ENCODE measurements at regions not wholly inside any gene's neighbourhood (a gene's known extent, or its start where the extent isn't known, plus 50 kb on each side); places are given as distances from the start of the nearest gene placed in this dataset.

- intact Hi-C loops (cut with DNase I): no loop called here
- Histone ChIP-seq H3K9ac (ENCODE audit: low read length in 3 of 3) (no peak overlapping the region), H3K36me3 (ENCODE audit: control insufficient read depth in 2 of 3, insufficient read depth in 3 of 3, low read length in 3 of 3) (no peaks in the 10 kb centered on the region), H3K27ac (ENCODE audit: low read depth in 2 of 2, low read length in 2 of 2) (no peak overlapping the region), H3K4me1 (ENCODE audit: control insufficient read depth in 2 of 3, insufficient read depth in 2 of 3, low read depth in 1 of 3, low read length in 3 of 3) (no peaks in the 10 kb centered on the region), H3K9me3 (ENCODE audit: control insufficient read depth in 2 of 3, insufficient read depth in 1 of 3, low read length in 3 of 3) (no peaks in the 10 kb centered on the region), H3K4me3 (ENCODE audit: low read length in 3 of 3) (no peak overlapping the region), H3K27me3 (ENCODE audit: control insufficient read depth, insufficient read depth, low read length) (no peaks in the 10 kb centered on the region)
- DNase-seq: no peak
- no peak for FAIRE-seq
- TF ChIP-seq CTCF (IDR thresholded peaks at IDR 0.05; ENCODE audit: borderline replicate concordance, extremely low read depth, insufficient read depth): no peak
These were observed 1028.3 kb upstream of the EYS start for GRCh38 chr6:66735106-66735890.

GRCh38 chr6:66731310-66731709 is 1024.3 kb upstream of the EYS start:
- no peaks in the 10 kb centered on the region for H3K27me3 ChIP-seq (ENCODE audit: control insufficient read depth, insufficient read depth, low read length)
- intact Hi-C loops (cut with DNase I): no loop called here
- no peak overlapping the region for H3K27ac ChIP-seq (ENCODE audit: low read depth in 2 of 2, low read length in 2 of 2)
- DNase-seq: no peak
- H3K4me1 ChIP-seq (ENCODE audit: control insufficient read depth in 2 of 3, insufficient read depth in 2 of 3, low read depth in 1 of 3, low read length in 3 of 3): no peaks in the 10 kb centered on the region
- H3K9ac ChIP-seq (ENCODE audit: low read length in 3 of 3): no peak overlapping the region
- H3K9me3 ChIP-seq (ENCODE audit: control insufficient read depth in 2 of 3, insufficient read depth in 1 of 3, low read length in 3 of 3): no peaks in the 10 kb centered on the region
- H3K36me3 ChIP-seq (ENCODE audit: control insufficient read depth in 2 of 3, insufficient read depth in 3 of 3, low read length in 3 of 3): no peaks in the 10 kb centered on the region
- no peak for TF ChIP-seq CTCF (IDR thresholded peaks at IDR 0.05; ENCODE audit: borderline replicate concordance, extremely low read depth, insufficient read depth)
- no peak overlapping the region for H3K4me3 ChIP-seq (ENCODE audit: low read length in 3 of 3)
- FAIRE-seq: no peak

GRCh38 chr6:66725670-66726069 is 1018.6 kb upstream of the EYS start:
- FAIRE-seq (no peak), DNase-seq (no peak)
- Histone ChIP-seq H3K36me3 (ENCODE audit: control insufficient read depth in 2 of 3, insufficient read depth in 3 of 3, low read length in 3 of 3) (no peaks in the 10 kb centered on the region), H3K9ac (ENCODE audit: low read length in 3 of 3) (no peak overlapping the region), H3K27me3 (ENCODE audit: control insufficient read depth, insufficient read depth, low read length) (no peaks in the 10 kb centered on the region), H3K4me3 (ENCODE audit: low read length in 3 of 3) (no peak overlapping the region), H3K9me3 (ENCODE audit: control insufficient read depth in 2 of 3, insufficient read depth in 1 of 3, low read length in 3 of 3) (peaks cover 0 to 2% (median 0%) of the 10 kb centered on the region in 3 donors), H3K27ac (ENCODE audit: low read depth in 2 of 2, low read length in 2 of 2) (no peak overlapping the region), H3K4me1 (ENCODE audit: control insufficient read depth in 2 of 3, insufficient read depth in 2 of 3, low read depth in 1 of 3, low read length in 3 of 3) (no peaks in the 10 kb centered on the region)
- intact Hi-C loops (cut with DNase I): no loop called here
- no peak for TF ChIP-seq CTCF (IDR thresholded peaks at IDR 0.05; ENCODE audit: borderline replicate concordance, extremely low read depth, insufficient read depth)

GRCh38 chr6:66717801-66718200 is 1010.8 kb upstream of the EYS start:
- no peaks in the 10 kb centered on the region for H3K36me3 ChIP-seq (ENCODE audit: control insufficient read depth in 2 of 3, insufficient read depth in 3 of 3, low read length in 3 of 3)
- H3K27me3 ChIP-seq (ENCODE audit: control insufficient read depth, insufficient read depth, low read length): no peaks in the 10 kb centered on the region
- H3K4me1 ChIP-seq (ENCODE audit: control insufficient read depth in 2 of 3, insufficient read depth in 2 of 3, low read depth in 1 of 3, low read length in 3 of 3): no peaks in the 10 kb centered on the region
- no peak overlapping the region for H3K4me3 ChIP-seq (ENCODE audit: low read length in 3 of 3)
- no peak for TF ChIP-seq CTCF (IDR thresholded peaks at IDR 0.05; ENCODE audit: borderline replicate concordance, extremely low read depth, insufficient read depth)
- FAIRE-seq (no peak), DNase-seq (no peak)
- H3K27ac ChIP-seq (ENCODE audit: low read depth in 2 of 2, low read length in 2 of 2): no peak overlapping the region
- intact Hi-C loops (cut with DNase I): no loop called here
- H3K9ac ChIP-seq (ENCODE audit: low read length in 3 of 3): no peak overlapping the region
- H3K9me3 ChIP-seq (ENCODE audit: control insufficient read depth in 2 of 3, insufficient read depth in 1 of 3, low read length in 3 of 3): no peaks in the 10 kb centered on the region
